ENCODE measurements at regions not wholly inside any gene's neighbourhood (a gene's known extent, or its start where the extent isn't known, plus 50 kb on each side); places are given as distances from the start of the nearest gene placed in this dataset.

GRCh38 chr16:86985648-86986015 is 331.6 kb downstream of the C16orf95 start:
- Histone ChIP-seq H3K79me2 (ENCODE audit: insufficient read depth, low read length) (no peaks in the 10 kb centered on the region), H3K9ac (ENCODE audit: low read depth, low read length) (no peak overlapping the region), H3K36me3 (ENCODE audit: insufficient read depth, low read length) (no peaks in the 10 kb centered on the region), H4K20me1 (ENCODE audit: insufficient read depth, low read length) (no peaks in the 10 kb centered on the region; the same call in 1 of the 2 replicates), H3K27ac (ENCODE audit: low read length) (no peak overlapping the region), H3K27me3 (ENCODE audit: insufficient read depth, low read length, poor library complexity) (peaks cover 3% of the 10 kb centered on the region), H3K4me1 (ENCODE audit: insufficient read depth, low read length) (no peaks in the 10 kb centered on the region), H3K9me3 (ENCODE audit: insufficient read depth, low read length, severe bottlenecking) (no peaks in the 10 kb centered on the region), H3K4me3 (ENCODE audit: low read depth in 1 of 2, low read length in 2 of 2) (no peak overlapping the region), H3K4me2 (ENCODE audit: insufficient read depth, low read length) (no peak overlapping the region), H2AFZ (ENCODE audit: low read depth, low read length) (no peak overlapping the region)
- TF ChIP-seq, protein P1, sequence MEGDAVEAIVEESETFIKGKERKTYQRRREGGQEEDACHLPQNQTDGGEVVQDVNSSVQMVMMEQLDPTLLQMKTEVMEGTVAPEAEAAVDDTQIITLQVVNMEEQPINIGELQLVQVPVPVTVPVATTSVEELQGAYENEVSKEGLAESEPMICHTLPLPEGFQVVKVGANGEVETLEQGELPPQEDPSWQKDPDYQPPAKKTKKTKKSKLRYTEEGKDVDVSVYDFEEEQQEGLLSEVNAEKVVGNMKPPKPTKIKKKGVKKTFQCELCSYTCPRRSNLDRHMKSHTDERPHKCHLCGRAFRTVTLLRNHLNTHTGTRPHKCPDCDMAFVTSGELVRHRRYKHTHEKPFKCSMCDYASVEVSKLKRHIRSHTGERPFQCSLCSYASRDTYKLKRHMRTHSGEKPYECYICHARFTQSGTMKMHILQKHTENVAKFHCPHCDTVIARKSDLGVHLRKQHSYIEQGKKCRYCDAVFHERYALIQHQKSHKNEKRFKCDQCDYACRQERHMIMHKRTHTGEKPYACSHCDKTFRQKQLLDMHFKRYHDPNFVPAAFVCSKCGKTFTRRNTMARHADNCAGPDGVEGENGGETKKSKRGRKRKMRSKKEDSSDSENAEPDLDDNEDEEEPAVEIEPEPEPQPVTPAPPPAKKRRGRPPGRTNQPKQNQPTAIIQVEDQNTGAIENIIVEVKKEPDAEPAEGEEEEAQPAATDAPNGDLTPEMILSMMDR (IDR thresholded peaks at IDR 0.05; ENCODE audit: borderline replicate concordance, extremely low read depth, low read length, poor library complexity, severe bottlenecking), result no peak
- no peak for TF ChIP-seq EZH2 (IDR thresholded peaks at IDR 0.05; ENCODE audit: borderline replicate concordance, low read depth, low read length, severe bottlenecking)
- DNase-seq (no peak), ATAC-seq (ENCODE audit: insufficient read depth, low read depth) (no peak)

DNA sequence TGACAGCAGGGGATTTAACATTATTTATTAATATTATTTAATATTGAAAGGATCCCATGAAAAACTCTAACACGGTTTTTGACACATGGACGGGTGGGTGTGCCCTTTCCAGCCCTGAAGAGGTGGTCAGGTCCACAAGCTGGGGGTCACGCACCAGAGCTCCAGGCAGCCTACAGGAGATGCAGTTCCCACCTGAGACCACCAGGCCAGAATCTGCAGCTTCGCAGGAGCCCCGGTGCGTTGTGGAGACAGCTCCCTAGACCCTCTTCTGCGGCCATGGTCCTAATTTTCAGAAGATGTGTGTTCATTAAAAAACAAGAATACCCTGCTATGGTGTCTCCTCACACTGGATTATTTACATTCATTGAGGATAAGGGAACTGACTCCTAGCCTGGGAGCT is 331.1 kb downstream of the C16orf95 start:
- Histone ChIP-seq H3K27me3 (ENCODE audit: insufficient read depth, low read length, poor library complexity) (peaks cover 3% of the 10 kb centered on the region), H3K4me3 (ENCODE audit: low read depth in 1 of 2, low read length in 2 of 2) (no peak overlapping the region), H3K79me2 (ENCODE audit: insufficient read depth, low read length) (no peaks in the 10 kb centered on the region), H2AFZ (ENCODE audit: low read depth, low read length) (no peak overlapping the region), H4K20me1 (ENCODE audit: insufficient read depth, low read length) (no peaks in the 10 kb centered on the region; the same call in 1 of the 2 replicates), H3K4me2 (ENCODE audit: insufficient read depth, low read length) (no peak overlapping the region), H3K9me3 (ENCODE audit: insufficient read depth, low read length, severe bottlenecking) (no peaks in the 10 kb centered on the region), H3K4me1 (ENCODE audit: insufficient read depth, low read length) (no peaks in the 10 kb centered on the region), H3K36me3 (ENCODE audit: insufficient read depth, low read length) (no peaks in the 10 kb centered on the region), H3K9ac (ENCODE audit: low read depth, low read length) (no peak overlapping the region), H3K27ac (ENCODE audit: low read length) (no peak overlapping the region)
- DNase-seq, result no peak
- TF ChIP-seq, protein P1 (IDR thresholded peaks at IDR 0.05; ENCODE audit: borderline replicate concordance, extremely low read depth, low read length, poor library complexity, severe bottlenecking), result no peak
- no peak for TF ChIP-seq EZH2 (IDR thresholded peaks at IDR 0.05; ENCODE audit: borderline replicate concordance, low read depth, low read length, severe bottlenecking)
- ATAC-seq (ENCODE audit: insufficient read depth, low read depth), result no peak

DNA sequence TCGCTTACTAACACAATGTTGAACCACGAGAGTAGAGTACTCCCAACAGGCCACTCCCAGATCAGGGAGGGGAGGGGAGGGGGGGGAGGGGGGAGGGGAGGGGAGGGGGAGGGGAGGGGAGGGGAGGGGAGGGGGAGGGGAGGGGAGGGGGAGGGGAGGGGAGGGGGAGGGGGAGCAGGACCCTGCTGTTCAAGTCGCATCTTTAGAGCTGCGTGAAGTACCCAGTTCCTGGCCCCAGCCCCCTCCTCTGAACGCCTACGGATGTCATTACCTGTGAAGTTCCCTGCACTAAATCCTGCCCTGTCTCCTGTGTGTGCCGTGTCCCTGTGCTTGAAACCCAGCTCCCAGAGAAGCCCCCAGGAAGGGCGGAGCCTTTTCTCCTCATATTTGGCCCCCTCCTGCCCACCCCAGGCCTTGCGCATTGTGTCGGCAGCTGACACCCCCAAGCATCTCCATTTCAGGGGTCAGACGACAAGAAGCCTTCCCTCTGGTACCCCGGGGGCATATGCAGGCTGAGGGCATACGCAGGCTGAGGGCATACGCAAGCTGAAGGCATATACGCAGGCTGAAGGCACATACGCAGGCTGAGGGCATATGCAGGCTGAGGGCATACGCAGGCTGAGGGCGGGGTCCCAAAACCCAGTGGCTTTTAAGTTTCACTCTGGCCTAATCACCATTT is 330.2 kb downstream of the C16orf95 start:
- TF ChIP-seq, protein P1 (IDR thresholded peaks at IDR 0.05; ENCODE audit: borderline replicate concordance, extremely low read depth, low read length, poor library complexity, severe bottlenecking), result no peak
- no peak for TF ChIP-seq EZH2 (IDR thresholded peaks at IDR 0.05; ENCODE audit: borderline replicate concordance, low read depth, low read length, severe bottlenecking)
- DNase-seq (no peak), ATAC-seq (ENCODE audit: insufficient read depth, low read depth) (no peak)
- no peaks in the 10 kb centered on the region for H3K4me1 ChIP-seq (ENCODE audit: insufficient read depth, low read length)
- no peaks in the 10 kb centered on the region; the same call in 1 of the 2 replicates for H4K20me1 ChIP-seq (ENCODE audit: insufficient read depth, low read length)
- no peak overlapping the region for H3K4me3 ChIP-seq (ENCODE audit: low read depth in 1 of 2, low read length in 2 of 2)
- no peaks in the 10 kb centered on the region for H3K79me2 ChIP-seq (ENCODE audit: insufficient read depth, low read length)
- H3K9me3 ChIP-seq (ENCODE audit: insufficient read depth, low read length, severe bottlenecking), result no peaks in the 10 kb centered on the region
- H3K9ac ChIP-seq (ENCODE audit: low read depth, low read length), result no peak overlapping the region
- no peak overlapping the region for H3K4me2 ChIP-seq (ENCODE audit: insufficient read depth, low read length)
- no peaks in the 10 kb centered on the region for H3K36me3 ChIP-seq (ENCODE audit: insufficient read depth, low read length)
- H3K27ac ChIP-seq (ENCODE audit: low read length), result no peak overlapping the region
- no peak overlapping the region for H2AFZ ChIP-seq (ENCODE audit: low read depth, low read length)
- H3K27me3 ChIP-seq (ENCODE audit: insufficient read depth, low read length, poor library complexity), result peaks cover 3% of the 10 kb centered on the region
